ENCODE measurements at regions not wholly inside any gene's neighbourhood (a gene's known extent, or its start where the extent isn't known, plus 50 kb on each side); places are given as distances from the start of the nearest gene placed in this dataset.

GRCh38 chr4:57554556-57555092, 444.4 kb upstream of the IGFBP7 start:
- H3K27ac ChIP-seq, result no peak overlapping the region
- intact Hi-C loops (cut with DNase I), result no loop called here
- H3K4me3 ChIP-seq, result no peak overlapping the region
- DNase-seq, result no peak
- TF ChIP-seq POLR2A (IDR thresholded peaks at IDR 0.05) (no peak), CTCF (IDR thresholded peaks at IDR 0.05) (no peak)
- H3K36me3 ChIP-seq, result no peaks in the 10 kb centered on the region
- 64 to 78% (median 72%) methylated on average over 5 of the region's 5 CpGs for WGBS, 4 donors
- no peaks in the 10 kb centered on the region for H3K4me1 ChIP-seq
- ATAC-seq, result no peak
- H3K9me3 ChIP-seq, result peaks cover 0 to 4% (median 0%) of the 10 kb centered on the region in 12 donors
- no peaks in the 10 kb centered on the region for H3K27me3 ChIP-seq

DNA sequence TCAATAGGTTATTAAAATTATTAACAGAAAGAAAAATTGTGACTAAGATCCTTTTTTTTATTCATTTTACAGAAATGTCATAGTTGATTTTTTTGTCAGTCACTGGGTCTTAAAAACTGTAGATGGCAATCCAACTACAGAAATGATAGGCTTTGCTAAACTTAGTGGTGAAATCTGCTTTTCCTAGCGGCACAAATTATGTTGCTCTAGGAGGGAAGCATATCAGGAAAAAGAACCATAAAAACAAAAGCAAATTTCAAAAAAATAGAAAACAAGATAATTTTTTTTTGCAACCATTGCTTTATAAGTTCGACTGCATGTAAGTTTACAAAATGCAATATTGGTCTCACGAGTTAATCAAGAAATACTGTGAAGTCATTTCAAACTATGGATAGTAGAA, 443.5 kb upstream of the IGFBP7 start:
- H3K27me3 ChIP-seq, result no peaks in the 10 kb centered on the region
- WGBS, 4 donors, result 73 to 78% (median 75%) methylated on average over 3 of the region's 3 CpGs
- no peaks in the 10 kb centered on the region for H3K36me3 ChIP-seq
- no peak overlapping the region for H3K27ac ChIP-seq
- TF ChIP-seq POLR2A (IDR thresholded peaks at IDR 0.05) (no peak), CTCF (IDR thresholded peaks at IDR 0.05) (peak in 2 of 12 donors; percentile 11 to 28)
- DNase-seq (no peak), ATAC-seq (no peak)
- no peaks in the 10 kb centered on the region for H3K9me3 ChIP-seq
- intact Hi-C loops (cut with DNase I), result no loop called here
- no peak overlapping the region for H3K4me3 ChIP-seq
- no peaks in the 10 kb centered on the region for H3K4me1 ChIP-seq

DNA sequence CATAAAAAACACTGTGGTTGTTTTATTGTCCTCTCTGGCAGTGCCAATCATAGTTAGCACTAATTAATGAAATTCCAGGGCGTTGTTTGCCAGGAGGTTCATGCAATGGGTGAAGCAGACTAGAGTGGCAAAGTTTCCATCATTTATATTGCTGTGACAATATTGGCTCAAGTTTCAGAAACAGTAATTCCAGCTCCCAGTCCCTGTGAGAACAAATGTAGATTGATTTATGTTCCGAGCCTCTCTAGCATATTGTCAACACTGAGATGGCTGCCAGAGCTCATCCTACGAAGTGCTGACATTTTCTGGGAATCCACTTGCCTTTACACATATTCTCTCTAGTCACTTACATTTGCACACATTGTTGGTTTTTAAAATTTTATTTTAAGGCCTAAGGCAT, 440.0 kb upstream of the IGFBP7 start:
- Histone ChIP-seq H3K36me3 (no peaks in the 10 kb centered on the region), H3K27me3 (no peaks in the 10 kb centered on the region), H3K4me3 (no peak overlapping the region), H3K4me1 (no peaks in the 10 kb centered on the region), H3K27ac (no peak overlapping the region), H3K9me3 (no peaks in the 10 kb centered on the region)
- intact Hi-C loops (cut with DNase I), result no loop called here
- whole genome bisulfite sequencing, 4 donors, result 36 to 43% (median 38%) methylated on average over 3 of the region's 3 CpGs
- ATAC-seq (no peak), DNase-seq (no peak)
- no peak for TF ChIP-seq CTCF (IDR thresholded peaks at IDR 0.05)

- no peaks in the 10 kb centered on the region for H3K9me3 ChIP-seq
- intact Hi-C loops (cut with DNase I), result no loop called here
- no peaks in the 10 kb centered on the region for H3K36me3 ChIP-seq
- H3K4me3 ChIP-seq, result no peak overlapping the region
- no peaks in the 10 kb centered on the region for H3K27me3 ChIP-seq
- TF ChIP-seq POLR2A (IDR thresholded peaks at IDR 0.05) (no peak), CTCF (IDR thresholded peaks at IDR 0.05) (no peak)
- WGBS, 4 donors, result 87 to 95% (median 91%) methylated on average over 2 of the region's 2 CpGs
- no peaks in the 10 kb centered on the region for H3K4me1 ChIP-seq
- H3K27ac ChIP-seq, result no peak overlapping the region
- DNase-seq, result no peak
- no peak for ATAC-seq
Observed at GRCh38 chr4:57548856-57549255, 438.7 kb upstream of the IGFBP7 start.

Measured in heart left ventricle (tissue), 16 donors.